ENCODE measurements at regions not wholly inside any gene's neighbourhood (a gene's known extent, or its start where the extent isn't known, plus 50 kb on each side); places are given as distances from the start of the nearest gene placed in this dataset.

DNA sequence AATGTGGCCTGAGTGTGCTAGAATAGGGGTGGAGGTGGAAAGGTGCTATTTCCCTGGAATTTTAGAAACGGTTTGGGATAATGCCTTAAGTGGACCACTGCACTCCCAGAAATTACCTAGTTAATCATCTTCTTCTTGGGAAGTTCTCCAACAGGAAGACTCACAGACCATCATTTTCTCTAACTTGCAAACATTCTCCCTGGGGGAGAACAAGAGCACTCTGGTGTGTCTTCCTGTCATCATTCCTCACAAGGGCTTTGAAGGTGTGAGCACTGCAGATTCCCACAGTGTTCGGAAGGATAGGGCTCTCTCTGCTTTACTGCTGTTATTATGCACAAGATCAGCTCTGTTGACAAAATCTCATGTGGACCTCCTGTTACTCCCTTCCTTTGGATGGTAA, 54.9 kb upstream of the TSPAN2 start:
- H3K27ac ChIP-seq (ENCODE audit: low read depth, low read length, poor library complexity, severe bottlenecking) = no peak overlapping the region

DNA sequence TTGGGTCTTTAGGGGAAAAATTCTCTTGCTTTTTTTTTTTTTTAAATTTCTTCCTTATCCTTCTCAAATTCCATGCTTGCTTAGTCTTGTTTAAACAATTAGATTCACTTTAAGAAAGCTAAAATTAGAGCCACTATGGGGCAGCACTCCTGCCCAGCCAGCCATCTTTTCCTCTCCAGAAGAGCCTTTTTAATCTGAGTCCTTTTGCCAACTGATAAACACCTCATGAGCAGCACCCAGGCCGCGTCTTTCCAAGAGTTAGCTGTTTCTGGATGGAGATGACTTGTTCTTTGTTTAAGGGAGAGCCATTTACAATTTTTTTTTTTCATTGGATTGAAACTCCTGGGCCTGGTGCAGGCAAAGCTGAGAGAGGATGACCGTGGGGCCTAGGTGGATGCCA, 53.3 kb upstream of the TSPAN2 start:
- DNase-seq (ENCODE audit: low spot score) = peak; percentile 18
- POLR2A ChIA-PET (ENCODE audit: low non-redundant PET) = no interaction called here
- Histone ChIP-seq H3K4me1 (ENCODE audit: insufficient read depth, low read length, poor library complexity, severe bottlenecking) (no peaks in the 10 kb centered on the region), H3K4me3 (ENCODE audit: low read depth, low read length, poor library complexity, severe bottlenecking) (no peak overlapping the region), H3K27ac (ENCODE audit: low read depth, low read length, poor library complexity, severe bottlenecking) (no peak overlapping the region), H3K9me3 (ENCODE audit: low read depth, low read length, poor library complexity, severe bottlenecking) (no peaks in the 10 kb centered on the region), H3K27me3 (replicated peaks; ENCODE audit: insufficient read depth, low read depth, low read length, poor library complexity) (peaks cover 4% of the 10 kb centered on the region), H3K36me3 (ENCODE audit: insufficient read depth, low read length, poor library complexity, severe bottlenecking) (no peaks in the 10 kb centered on the region)
- CTCF ChIA-PET = interaction anchor here (0.9 kb wide), 1 partner anchor 453 kb away, joined by 3 read pairs; no protein-coding TSS in a partner anchor
- no peak for TF ChIP-seq EZH2 (IDR thresholded peaks at IDR 0.05; ENCODE audit: borderline replicate concordance, low read depth, low read length, poor library complexity, severe bottlenecking)
- TF ChIP-seq, protein P1, sequence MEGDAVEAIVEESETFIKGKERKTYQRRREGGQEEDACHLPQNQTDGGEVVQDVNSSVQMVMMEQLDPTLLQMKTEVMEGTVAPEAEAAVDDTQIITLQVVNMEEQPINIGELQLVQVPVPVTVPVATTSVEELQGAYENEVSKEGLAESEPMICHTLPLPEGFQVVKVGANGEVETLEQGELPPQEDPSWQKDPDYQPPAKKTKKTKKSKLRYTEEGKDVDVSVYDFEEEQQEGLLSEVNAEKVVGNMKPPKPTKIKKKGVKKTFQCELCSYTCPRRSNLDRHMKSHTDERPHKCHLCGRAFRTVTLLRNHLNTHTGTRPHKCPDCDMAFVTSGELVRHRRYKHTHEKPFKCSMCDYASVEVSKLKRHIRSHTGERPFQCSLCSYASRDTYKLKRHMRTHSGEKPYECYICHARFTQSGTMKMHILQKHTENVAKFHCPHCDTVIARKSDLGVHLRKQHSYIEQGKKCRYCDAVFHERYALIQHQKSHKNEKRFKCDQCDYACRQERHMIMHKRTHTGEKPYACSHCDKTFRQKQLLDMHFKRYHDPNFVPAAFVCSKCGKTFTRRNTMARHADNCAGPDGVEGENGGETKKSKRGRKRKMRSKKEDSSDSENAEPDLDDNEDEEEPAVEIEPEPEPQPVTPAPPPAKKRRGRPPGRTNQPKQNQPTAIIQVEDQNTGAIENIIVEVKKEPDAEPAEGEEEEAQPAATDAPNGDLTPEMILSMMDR (conservative IDR thresholded peaks at IDR 0.05; ENCODE audit: low read depth, low read length) = peak; percentile 43; the same call in 1 of the 2 replicates
- intact Hi-C loops (cut with micrococcal nuclease; ENCODE audit: unreplicated experiment) = no loop called here
- BruUV-seq (replicated peaks) = no TSS peak

More for the DNA sequence above, 54.9 kb upstream of the TSPAN2 start:
- H3K4me1 ChIP-seq (ENCODE audit: insufficient read depth, low read length, poor library complexity, severe bottlenecking) = no peaks in the 10 kb centered on the region
- H3K36me3 ChIP-seq (ENCODE audit: insufficient read depth, low read length, poor library complexity, severe bottlenecking) = no peaks in the 10 kb centered on the region
- ChIA-PET POLR2A (ENCODE audit: low non-redundant PET) (no interaction called here), CTCF (no interaction called here)
- no peak overlapping the region for H3K4me3 ChIP-seq (ENCODE audit: low read depth, low read length, poor library complexity, severe bottlenecking)
- no peaks in the 10 kb centered on the region for H3K27me3 ChIP-seq (replicated peaks; ENCODE audit: insufficient read depth, low read depth, low read length, poor library complexity)
- no TSS peak for BruUV-seq (replicated peaks)
- H3K9me3 ChIP-seq (ENCODE audit: low read depth, low read length, poor library complexity, severe bottlenecking) = no peaks in the 10 kb centered on the region
- no peak for DNase-seq (ENCODE audit: low spot score)
- intact Hi-C loops (cut with micrococcal nuclease; ENCODE audit: unreplicated experiment) = no loop called here
- TF ChIP-seq EZH2 (IDR thresholded peaks at IDR 0.05; ENCODE audit: borderline replicate concordance, low read depth, low read length, poor library complexity, severe bottlenecking) = no peak
- TF ChIP-seq, protein P1 (conservative IDR thresholded peaks at IDR 0.05; ENCODE audit: low read depth, low read length) = no peak

DNA sequence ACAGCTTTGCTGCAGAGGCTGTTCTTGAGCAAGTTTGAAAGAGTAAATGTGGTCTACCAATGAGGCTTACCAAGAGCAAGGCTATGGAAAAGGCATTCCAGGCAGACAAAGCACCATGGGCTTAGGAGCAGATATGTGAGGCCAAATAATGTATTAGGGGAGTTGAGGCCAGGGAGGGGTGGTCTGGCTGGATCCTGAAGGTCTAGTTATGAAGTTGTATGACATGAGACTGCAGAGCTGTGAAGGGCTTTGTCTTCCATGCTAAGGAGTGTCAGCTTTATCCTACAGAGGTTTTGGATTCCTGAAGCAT, 51.8 kb upstream of the TSPAN2 start:
- POLR2A ChIA-PET (ENCODE audit: low non-redundant PET) = no interaction called here
- intact Hi-C loops (cut with micrococcal nuclease; ENCODE audit: unreplicated experiment) = no loop called here

More for the DNA sequence above, 51.8 kb upstream of the TSPAN2 start:
- TF ChIP-seq, protein P1 (conservative IDR thresholded peaks at IDR 0.05; ENCODE audit: low read depth, low read length) = no peak
- H3K27me3 ChIP-seq (replicated peaks; ENCODE audit: insufficient read depth, low read depth, low read length, poor library complexity) = peaks cover 4% of the 10 kb centered on the region
- DNase-seq (ENCODE audit: low spot score) = no peak
- CTCF ChIA-PET = interaction anchor here (1.0 to 1.2 kb wide), 2 partner anchors 325 to 454 kb away, joined by 4 read pairs; no protein-coding TSS in a partner anchor
- H3K9me3 ChIP-seq (ENCODE audit: low read depth, low read length, poor library complexity, severe bottlenecking) = no peaks in the 10 kb centered on the region
- no peak overlapping the region for H3K4me3 ChIP-seq (ENCODE audit: low read depth, low read length, poor library complexity, severe bottlenecking)
- H3K27ac ChIP-seq (ENCODE audit: low read depth, low read length, poor library complexity, severe bottlenecking) = no peak overlapping the region
- BruUV-seq (replicated peaks) = no TSS peak
- no peaks in the 10 kb centered on the region for H3K4me1 ChIP-seq (ENCODE audit: insufficient read depth, low read length, poor library complexity, severe bottlenecking)
- H3K36me3 ChIP-seq (ENCODE audit: insufficient read depth, low read length, poor library complexity, severe bottlenecking) = no peaks in the 10 kb centered on the region
